Spleen (tissue), 11 donors: ENCODE measurements at regions not wholly inside any gene's neighbourhood (a gene's known extent, or its start where the extent isn't known, plus 50 kb on each side); places are given as distances from the start of the nearest gene placed in this dataset.

Experiments used
- DNase-seq: peaks from one replicate; pipeline ENCODE4 v3.0.0-alpha.2; 2020
- H3K27ac ChIP-seq, 8 donors: fragments of 200-600 bp; sonication (generic) in 7 of 8; 1 replicate in 4 of 8; 2 replicates in 4 of 8; pipeline versions ENCODE4 v1.5.0 to v1.8.0; 2016 to 2021; ENCODE audit warnings: inconsistent platforms in 4 of 8, mild to moderate bottlenecking in 4 of 8, moderate library complexity in 1 of 8
- H3K27me3 ChIP-seq, 7 donors: fragments of 200-600 bp; sonication (generic) in 6 of 7; replicated peaks in 1 of 7; 1 replicate in 4 of 7; 2 replicates in 3 of 7; pipeline versions ENCODE4 v1.5.0 to v1.8.0; 2016 to 2021; ENCODE audit warnings: inconsistent platforms in 3 of 7, mild to moderate bottlenecking in 1 of 7
- H3K36me3 ChIP-seq, 6 donors: fragments of 200-600 bp; sonication (generic) in 5 of 6; 1 replicate in 4 of 6; 2 replicates in 2 of 6; pipeline versions ENCODE4 v1.5.0 to v1.8.0; 2016 to 2021; ENCODE audit warnings: inconsistent platforms in 2 of 6
- H3K4me1 ChIP-seq, 6 donors: fragments of 200-600 bp; sonication (generic) in 5 of 6; 1 replicate in 3 of 6; 2 replicates in 3 of 6; pipeline versions ENCODE4 v1.5.0 to v1.8.0; 2016 to 2021; ENCODE audit warnings: inconsistent platforms in 3 of 6
- H3K4me3 ChIP-seq, 8 donors: fragments of 200-600 bp; sonication (generic) in 7 of 8; 1 replicate in 4 of 8; 2 replicates in 4 of 8; pipeline versions ENCODE4 v1.5.0 to v1.8.0; 2016 to 2021; ENCODE audit warnings: inconsistent platforms in 4 of 8, mild to moderate bottlenecking in 4 of 8, moderate library complexity in 2 of 8
- H3K9me3 ChIP-seq, 8 donors: fragments of 200-600 bp; sonication (generic) in 7 of 8; 1 replicate in 4 of 8; 2 replicates in 4 of 8; pipeline versions ENCODE4 v1.5.0 to v1.8.0; 2016 to 2021; ENCODE audit warnings: inconsistent platforms in 4 of 8
- POLR2A ChIP-seq, 3 donors: fragments of 450-650 bp; IDR thresholded peaks; one replicate each; pipeline ENCODE4 v1.5.1; 2017; ENCODE audit warnings: antibody characterized with exemption in 3 of 3, mild to moderate bottlenecking in 1 of 3
- POLR2AphosphoS5 ChIP-seq, 3 donors: sonication (generic); formaldehyde crosslinking; IDR thresholded peaks; one replicate each; pipeline ENCODE4 v1.5.1; 2017; ENCODE audit warnings: antibody characterized with exemption in 3 of 3
- WGBS, 5 donors: extraction: QIAGEN DNeasy Blood & Tissue Kit in 3 of 5; methylation state at CpG; one replicate each; pipeline versions ENCODE4 v1.1.5 to v1.1.7; 2013 to 2018; 5-methylcytosine and 5-hydroxymethylcytosine counted together
- intact Hi-C: fragments of 100-400 bp; cut with DNase I; formaldehyde crosslinking; loops from one replicate; pipeline ENCODE4 v1.15.0; 2023; ENCODE audit warnings: low total_unique reads
- TF ChIP-seq, protein P1 (sequence below), 11 experiments: fragments of 200-600 bp in 7 of 11; fragments of 450-650 bp in 4 of 11; sonication (generic) in 4 of 11; IDR thresholded peaks in 8 of 11; conservative IDR thresholded peaks in 3 of 11; 1 replicate in 7 of 11; 2 replicates in 4 of 11; pipeline versions ENCODE4 v1.4.0 to v1.8.0; 2016 to 2021; ENCODE audit warnings: antibody characterized with exemption in 11 of 11, inconsistent platforms in 4 of 11, mild to moderate bottlenecking in 1 of 11
- donor health status: healthy with polysubstance abuse.
- donor health status: DM: no; HTN: no; CAD: no; lungs with moderate emphysema.
- donor health status: DM: no; HTN: no; CAD: no.
- donor health status: Bipolar disorder and iron deficiency.
- donor health status: healthy.
- donor health status: DM: no; HTN: no; CAD: no.
- donor health status: DM: yes; HTN: yes; CAD: no.

DNA sequence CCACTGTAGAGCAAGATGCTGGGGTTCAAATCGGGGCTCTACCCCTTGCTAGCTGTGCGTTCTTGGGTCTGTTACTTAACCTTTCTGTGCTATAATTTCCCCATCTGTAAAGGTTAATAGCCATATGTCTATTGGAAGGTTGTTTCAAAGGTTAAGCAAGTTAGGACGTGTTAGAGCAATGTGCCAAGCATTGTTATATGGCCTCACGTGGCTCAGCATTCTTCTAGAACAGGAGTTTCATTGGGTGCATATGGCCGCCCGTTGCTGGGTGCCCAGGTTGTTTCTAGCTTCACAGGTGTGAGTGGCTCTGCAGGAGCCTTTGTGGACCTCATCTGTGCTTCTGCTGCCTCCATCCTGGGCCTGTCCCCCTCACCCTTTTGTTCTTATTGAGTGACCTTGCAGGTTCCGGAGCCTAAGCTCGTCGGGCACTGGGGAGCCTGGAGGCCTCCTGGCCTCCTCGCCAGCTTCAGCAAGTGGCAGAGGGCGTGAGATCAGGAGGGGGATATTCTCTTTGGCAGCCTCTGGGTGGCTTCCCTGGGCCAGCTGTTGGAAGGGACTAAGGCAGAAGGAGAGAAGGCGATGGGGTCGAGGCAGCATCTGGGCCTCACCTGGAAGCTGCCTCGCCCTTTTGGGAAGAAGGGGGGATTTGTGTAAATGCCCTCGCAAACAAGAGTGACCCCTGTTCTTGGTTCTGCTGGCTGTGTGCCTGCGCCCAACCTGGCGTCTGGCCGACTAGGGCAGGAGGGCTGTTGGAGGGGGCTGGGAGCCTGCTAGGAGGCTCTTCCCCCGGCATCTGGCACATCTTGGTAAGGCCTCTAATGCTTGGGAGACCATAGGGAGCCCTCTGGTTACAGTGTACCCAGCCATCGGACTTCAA, 80.2 kb upstream of the CIBAR2 start:
- TF ChIP-seq, protein P1, sequence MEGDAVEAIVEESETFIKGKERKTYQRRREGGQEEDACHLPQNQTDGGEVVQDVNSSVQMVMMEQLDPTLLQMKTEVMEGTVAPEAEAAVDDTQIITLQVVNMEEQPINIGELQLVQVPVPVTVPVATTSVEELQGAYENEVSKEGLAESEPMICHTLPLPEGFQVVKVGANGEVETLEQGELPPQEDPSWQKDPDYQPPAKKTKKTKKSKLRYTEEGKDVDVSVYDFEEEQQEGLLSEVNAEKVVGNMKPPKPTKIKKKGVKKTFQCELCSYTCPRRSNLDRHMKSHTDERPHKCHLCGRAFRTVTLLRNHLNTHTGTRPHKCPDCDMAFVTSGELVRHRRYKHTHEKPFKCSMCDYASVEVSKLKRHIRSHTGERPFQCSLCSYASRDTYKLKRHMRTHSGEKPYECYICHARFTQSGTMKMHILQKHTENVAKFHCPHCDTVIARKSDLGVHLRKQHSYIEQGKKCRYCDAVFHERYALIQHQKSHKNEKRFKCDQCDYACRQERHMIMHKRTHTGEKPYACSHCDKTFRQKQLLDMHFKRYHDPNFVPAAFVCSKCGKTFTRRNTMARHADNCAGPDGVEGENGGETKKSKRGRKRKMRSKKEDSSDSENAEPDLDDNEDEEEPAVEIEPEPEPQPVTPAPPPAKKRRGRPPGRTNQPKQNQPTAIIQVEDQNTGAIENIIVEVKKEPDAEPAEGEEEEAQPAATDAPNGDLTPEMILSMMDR (IDR thresholded peaks at IDR 0.05 in 8 of 11, conservative IDR thresholded peaks at IDR 0.05 in 3 of 11): no peak
- no peak for TF ChIP-seq POLR2A (IDR thresholded peaks at IDR 0.05)
- TF ChIP-seq POLR2AphosphoS5 (IDR thresholded peaks at IDR 0.05): no peak

DNA sequence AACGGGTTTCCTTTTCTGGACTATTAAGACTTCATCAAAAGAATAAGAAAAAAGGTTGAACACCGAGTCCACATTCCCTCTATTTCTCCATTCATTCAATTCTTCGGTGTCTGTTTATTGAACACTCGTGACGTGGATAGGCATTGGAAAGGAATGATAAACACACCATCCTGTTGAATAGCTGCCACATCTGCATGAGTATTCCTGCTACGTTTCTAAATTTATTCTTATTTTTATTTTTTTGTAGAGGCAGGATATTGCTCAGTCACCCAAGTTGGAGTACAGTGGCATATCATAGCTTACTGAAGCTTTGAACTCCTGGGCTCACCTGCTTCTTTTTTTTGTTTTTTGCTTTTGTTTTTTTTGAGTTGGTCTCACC, 80.8 kb upstream of the CIBAR2 start:
- Histone ChIP-seq H3K4me1 (peaks cover under 1 to 61% (median 41%) of the 10 kb centered on the region in 6 donors), H3K27ac (peak overlapping the region in 5 of 8 donors; percentile 28 to 69 (median 58))
- intact Hi-C loops: no loop called here

More for the DNA sequence above, 80.2 kb upstream of the CIBAR2 start:
- H3K27ac ChIP-seq: peak overlapping the region in 3 of 8 donors; percentile 10 to 58 (median 12)
- intact Hi-C loops: no loop called here
- H3K4me1 ChIP-seq: peaks cover 0 to 55% (median 37%) of the 10 kb centered on the region in 6 donors
- H3K4me3 ChIP-seq: no peak overlapping the region
- WGBS, 5 donors: 79 to 86% (median 83%) methylated on average over 19 to 20 of the region's 20 CpGs
- peaks cover 0 to 23% (median 20%) of the 10 kb centered on the region in 8 donors for H3K9me3 ChIP-seq
- H3K36me3 ChIP-seq: no peaks in the 10 kb centered on the region
- DNase-seq: no peak
- H3K27me3 ChIP-seq: no peaks in the 10 kb centered on the region

DNA sequence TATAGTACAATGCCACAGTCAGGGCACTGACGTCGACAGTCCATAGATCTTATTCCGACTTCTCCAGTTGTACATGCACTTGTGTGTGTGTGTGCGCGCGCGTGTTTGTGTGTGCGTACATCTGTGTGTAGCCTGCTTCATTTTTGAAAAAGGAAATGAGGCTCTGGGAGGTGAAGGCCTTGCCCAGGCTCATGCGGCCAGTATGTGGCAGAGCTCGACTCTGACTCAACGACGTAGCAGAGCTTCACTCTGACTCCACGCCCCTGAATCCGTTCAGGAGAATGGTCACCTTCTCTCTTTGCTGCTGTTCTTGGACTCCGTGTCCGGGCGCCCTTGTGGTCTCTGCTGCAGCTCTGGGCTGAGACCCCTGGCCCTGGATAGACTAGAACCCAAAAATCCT, 81.6 kb upstream of the CIBAR2 start:
- Histone ChIP-seq H3K27ac (peak overlapping the region in 5 of 8 donors; percentile 28 to 69 (median 58)), H3K9me3 (peaks cover 0 to 22% (median 19%) of the 10 kb centered on the region in 8 donors), H3K36me3 (no peaks in the 10 kb centered on the region), H3K4me1 (peaks cover 5 to 66% (median 45%) of the 10 kb centered on the region in 6 donors), H3K27me3 (no peaks in the 10 kb centered on the region), H3K4me3 (no peak overlapping the region)
- no peak for DNase-seq
- 70 to 83% (median 76%) methylated on average over 17 of the region's 17 CpGs for WGBS, 5 donors
- intact Hi-C loops: no loop called here
- TF ChIP-seq, protein P1 (IDR thresholded peaks at IDR 0.05 in 8 of 11, conservative IDR thresholded peaks at IDR 0.05 in 3 of 11): no peak
- TF ChIP-seq POLR2AphosphoS5 (IDR thresholded peaks at IDR 0.05): peak in 2 of 3 donors; percentile 30 to 69

More for the DNA sequence above, 80.8 kb upstream of the CIBAR2 start:
- TF ChIP-seq, protein P1 (IDR thresholded peaks at IDR 0.05 in 8 of 11, conservative IDR thresholded peaks at IDR 0.05 in 3 of 11): no peak
- TF ChIP-seq POLR2A (IDR thresholded peaks at IDR 0.05) (no peak), POLR2AphosphoS5 (IDR thresholded peaks at IDR 0.05) (no peak)
- H3K27me3 ChIP-seq: no peaks in the 10 kb centered on the region
- H3K9me3 ChIP-seq: peaks cover 0 to 23% (median 20%) of the 10 kb centered on the region in 8 donors
- H3K4me3 ChIP-seq: no peak overlapping the region
- WGBS, 5 donors: 60 to 80% (median 77%) methylated on average over 6 of the region's 6 CpGs
- no peaks in the 10 kb centered on the region for H3K36me3 ChIP-seq
- DNase-seq: no peak
